ENCODE measurements at regions not wholly inside any gene's neighbourhood (a gene's known extent, or its start where the extent isn't known, plus 50 kb on each side); places are given as distances from the start of the nearest gene placed in this dataset.
A peak's percentile ranks its signal among the peaks of the same experiment; 100 is the strongest.

GRCh38 chr10:131514454-131514853 is 202.9 kb upstream of the TCERG1L start:
- Histone ChIP-seq H3K4me3 (no peak overlapping the region), H3K79me2 (no peaks in the 10 kb centered on the region), H2AFZ (no peak overlapping the region), H3K27ac (no peak overlapping the region), H3K4me1 (ENCODE audit: insufficient read depth) (no peaks in the 10 kb centered on the region), H4K20me1 (ENCODE audit: insufficient read depth, poor library complexity, severe bottlenecking) (no peaks in the 10 kb centered on the region), H3K9me2 (replicated peaks; ENCODE audit: insufficient read depth) (no peaks in the 10 kb centered on the region), H3K4me2 (no peak overlapping the region), H3K27me3 (peaks cover 7% of the 10 kb centered on the region), H3K36me3 (replicated peaks; ENCODE audit: insufficient read depth, low read depth) (no peaks in the 10 kb centered on the region), H3K9me3 (ENCODE audit: low read depth) (no peaks in the 10 kb centered on the region)
- TF ChIP-seq EZH2 (IDR thresholded peaks at IDR 0.05; ENCODE audit: borderline replicate concordance), result no peak
- no peak for TF ChIP-seq CTCF (IDR thresholded peaks at IDR 0.05; ENCODE audit: poor library complexity)
- no peak for TF ChIP-seq EZH2phosphoT487 (IDR thresholded peaks at IDR 0.05; ENCODE audit: low read depth, severe bottlenecking, unreplicated experiment)
- peak; percentile 44 for DNase-seq (ENCODE audit: low spot score)
- 35% methylated on average over 12 of the region's 12 CpGs for WGBS (ENCODE audit: low lambda C conversion rate, missing lambda C conversion rate)

GRCh38 chr10:131516285-131516684 is 204.8 kb upstream of the TCERG1L start:
- no peak overlapping the region for H3K27ac ChIP-seq
- no peak for DNase-seq (ENCODE audit: low spot score)
- H3K4me2 ChIP-seq, result no peak overlapping the region
- H3K9me3 ChIP-seq (ENCODE audit: low read depth), result no peaks in the 10 kb centered on the region
- H2AFZ ChIP-seq, result no peak overlapping the region
- WGBS (ENCODE audit: low lambda C conversion rate, missing lambda C conversion rate), result 95% methylated on average over 12 of the region's 12 CpGs
- no peak for TF ChIP-seq CTCF (IDR thresholded peaks at IDR 0.05; ENCODE audit: poor library complexity)
- TF ChIP-seq EZH2 (IDR thresholded peaks at IDR 0.05; ENCODE audit: borderline replicate concordance), result no peak
- TF ChIP-seq EZH2phosphoT487 (IDR thresholded peaks at IDR 0.05; ENCODE audit: low read depth, severe bottlenecking, unreplicated experiment), result no peak
- no peaks in the 10 kb centered on the region for H3K79me2 ChIP-seq
- no peak overlapping the region for H3K4me3 ChIP-seq
- H3K4me1 ChIP-seq (ENCODE audit: insufficient read depth), result no peaks in the 10 kb centered on the region
- H3K9me2 ChIP-seq (replicated peaks; ENCODE audit: insufficient read depth), result no peaks in the 10 kb centered on the region
- no peaks in the 10 kb centered on the region for H3K36me3 ChIP-seq (replicated peaks; ENCODE audit: insufficient read depth, low read depth)
- no peaks in the 10 kb centered on the region for H4K20me1 ChIP-seq (ENCODE audit: insufficient read depth, poor library complexity, severe bottlenecking)
- H3K27me3 ChIP-seq, result peaks cover 7% of the 10 kb centered on the region

- no peaks in the 10 kb centered on the region for H3K36me3 ChIP-seq (replicated peaks; ENCODE audit: insufficient read depth, low read depth)
- no peaks in the 10 kb centered on the region for H3K4me1 ChIP-seq (ENCODE audit: insufficient read depth)
- H3K79me2 ChIP-seq, result no peaks in the 10 kb centered on the region
- H3K27me3 ChIP-seq, result peaks cover 7% of the 10 kb centered on the region
- no peak overlapping the region for H2AFZ ChIP-seq
- H3K4me3 ChIP-seq, result no peak overlapping the region
- no peaks in the 10 kb centered on the region for H4K20me1 ChIP-seq (ENCODE audit: insufficient read depth, poor library complexity, severe bottlenecking)
- H3K9me3 ChIP-seq (ENCODE audit: low read depth), result no peaks in the 10 kb centered on the region
- TF ChIP-seq CTCF (IDR thresholded peaks at IDR 0.05; ENCODE audit: poor library complexity) (no peak), EZH2phosphoT487 (IDR thresholded peaks at IDR 0.05; ENCODE audit: low read depth, severe bottlenecking, unreplicated experiment) (no peak), EZH2 (IDR thresholded peaks at IDR 0.05; ENCODE audit: borderline replicate concordance) (no peak)
- H3K4me2 ChIP-seq, result no peak overlapping the region
- no peaks in the 10 kb centered on the region for H3K9me2 ChIP-seq (replicated peaks; ENCODE audit: insufficient read depth)
- 93% methylated on average over 17 of the region's 17 CpGs for WGBS (ENCODE audit: low lambda C conversion rate, missing lambda C conversion rate)
- no peak overlapping the region for H3K27ac ChIP-seq
- no peak for DNase-seq (ENCODE audit: low spot score)
Observed at GRCh38 chr10:131517781-131518180, 206.3 kb upstream of the TCERG1L start.
